OCI-LY1 (cell line): ENCODE measurements at regions not wholly inside any gene's neighbourhood (a gene's known extent, or its start where the extent isn't known, plus 50 kb on each side); places are given as distances from the start of the nearest gene placed in this dataset.

ENCODE experiments used
- H2AFZ ChIP-seq: fragments of 200-600 bp; sonication (generic), shearing (Covaris generic); 2 replicates; pipeline ENCODE4 v1.6.0; 2014; ENCODE audit warnings: antibody characterized with exemption, mild to moderate bottlenecking, low read length
- H3F3A ChIP-seq: fragments of 200-600 bp; sonication (generic), shearing (Covaris generic); 2 replicates; pipeline ENCODE4 v1.6.0; 2014; ENCODE audit warnings: mild to moderate bottlenecking, antibody characterized with exemption, low read length, moderate library complexity; ENCODE audit not compliant: insufficient read depth
- H3K27ac ChIP-seq: fragments of 200-600 bp; sonication (generic); 2 replicates; pipeline ENCODE4 v1.5.1; 2014; ENCODE audit warnings: low read length, mixed run types, mild to moderate bottlenecking, low read depth; ENCODE audit not compliant: poor library complexity, severe bottlenecking
- H3K27me3 ChIP-seq: fragments of 200-600 bp; sonication (generic); 2 replicates; pipeline ENCODE4 v1.6.0; 2014; ENCODE audit warnings: antibody characterized with exemption, mild to moderate bottlenecking, low read length, moderate library complexity; ENCODE audit not compliant: insufficient read depth
- H3K36me3 ChIP-seq: fragments of 200-600 bp; sonication (generic); 2 replicates; pipeline ENCODE4 v1.6.1; 2014; ENCODE audit warnings: mild to moderate bottlenecking, antibody characterized with exemption, low read length, moderate library complexity, mixed read lengths; ENCODE audit not compliant: insufficient read depth
- H3K4me1 ChIP-seq: fragments of 200-600 bp; sonication (generic); 2 replicates; pipeline ENCODE4 v1.5.1; 2014; ENCODE audit warnings: mild to moderate bottlenecking, low read length, moderate library complexity; ENCODE audit not compliant: insufficient read depth, severe bottlenecking
- H3K4me2 ChIP-seq: fragments of 200-600 bp; sonication (generic), shearing (Covaris generic); 2 replicates; pipeline ENCODE4 v1.6.1; 2014; ENCODE audit warnings: low read length
- H3K4me3 ChIP-seq: fragments of 200-600 bp; sonication (generic); 2 replicates; pipeline ENCODE4 v1.5.1; 2014; ENCODE audit warnings: low read length, low read depth, mild to moderate bottlenecking, mixed read lengths; ENCODE audit not compliant: poor library complexity, severe bottlenecking
- H3K79me2 ChIP-seq: fragments of 200-600 bp; shearing (Covaris generic); 2 replicates; pipeline ENCODE4 v1.6.1; 2016; ENCODE audit warnings: mixed run types, low read length, mixed read lengths; ENCODE audit not compliant: insufficient read depth
- H3K9ac ChIP-seq: fragments of 200-600 bp; sonication (generic), shearing (Covaris generic); 2 replicates; pipeline ENCODE4 v1.6.1; 2014; ENCODE audit warnings: mild to moderate bottlenecking, low read length, mixed read lengths
- H3K9me2 ChIP-seq: fragments of 200-600 bp; sonication (generic), shearing (Covaris generic); 2 replicates; pipeline ENCODE4 v1.6.1; 2014; ENCODE audit warnings: low read depth, mild to moderate bottlenecking, low read length, mixed read lengths
- H3K9me3 ChIP-seq: fragments of 200-600 bp; shearing (Covaris generic); 2 replicates; pipeline ENCODE4 v1.6.1; 2014; ENCODE audit warnings: low read length, mixed read lengths
- H4K20me1 ChIP-seq: fragments of 200-600 bp; sonication (generic), shearing (Covaris generic); 2 replicates; pipeline ENCODE4 v1.6.0; 2016; ENCODE audit warnings: mild to moderate bottlenecking, low read length; ENCODE audit not compliant: insufficient read depth
- EZH2 ChIP-seq: fragments of 200-600 bp; sonication (generic), shearing (Covaris generic); IDR thresholded peaks from 2 replicates; pipeline ENCODE4 v1.8.0; 2017; ENCODE audit warnings: borderline replicate concordance, mixed run types, mild to moderate bottlenecking, antibody characterized with exemption, low read length, moderate library complexity, mixed read lengths
- TF ChIP-seq, protein P1 (sequence below): fragments of 200-600 bp; sonication (generic), shearing (Covaris generic); IDR thresholded peaks from 2 replicates; pipeline ENCODE4 v1.5.1; 2017; ENCODE audit warnings: mild to moderate bottlenecking, antibody characterized with exemption, low read length, moderate library complexity, mixed read lengths

DNA sequence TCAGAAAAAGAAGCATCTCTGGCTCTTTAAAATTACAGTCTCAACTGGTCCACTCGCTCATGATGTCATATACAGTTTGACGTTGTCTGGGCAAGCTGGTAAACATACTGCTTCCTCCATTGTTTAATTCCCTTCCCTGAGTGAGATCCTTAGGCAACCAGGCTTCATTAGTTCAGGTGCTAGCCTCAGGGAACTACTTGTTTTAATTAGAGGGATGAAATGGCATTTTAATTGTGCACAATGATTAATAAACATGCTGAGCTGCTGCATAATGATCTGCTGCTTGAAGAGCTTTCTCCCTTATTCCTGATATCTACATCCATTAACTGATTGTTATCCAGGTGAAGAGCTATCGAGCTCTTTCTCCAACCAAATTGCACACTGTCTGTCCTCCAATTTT is 195.6 kb upstream of the ETAA1 start:
- Histone ChIP-seq H2AFZ (no peak overlapping the region), H3K9me3 (no peaks in the 10 kb centered on the region), H3K36me3 (no peaks in the 10 kb centered on the region), H3F3A (no peaks in the 10 kb centered on the region), H3K9me2 (no peaks in the 10 kb centered on the region), H4K20me1 (no peaks in the 10 kb centered on the region), H3K9ac (no peak overlapping the region), H3K27me3 (no peaks in the 10 kb centered on the region), H3K4me2 (no peak overlapping the region), H3K4me1 (no peaks in the 10 kb centered on the region), H3K79me2 (no peaks in the 10 kb centered on the region), H3K4me3 (no peak overlapping the region), H3K27ac (no peak overlapping the region)
- no peak for TF ChIP-seq EZH2
- TF ChIP-seq, protein P1, sequence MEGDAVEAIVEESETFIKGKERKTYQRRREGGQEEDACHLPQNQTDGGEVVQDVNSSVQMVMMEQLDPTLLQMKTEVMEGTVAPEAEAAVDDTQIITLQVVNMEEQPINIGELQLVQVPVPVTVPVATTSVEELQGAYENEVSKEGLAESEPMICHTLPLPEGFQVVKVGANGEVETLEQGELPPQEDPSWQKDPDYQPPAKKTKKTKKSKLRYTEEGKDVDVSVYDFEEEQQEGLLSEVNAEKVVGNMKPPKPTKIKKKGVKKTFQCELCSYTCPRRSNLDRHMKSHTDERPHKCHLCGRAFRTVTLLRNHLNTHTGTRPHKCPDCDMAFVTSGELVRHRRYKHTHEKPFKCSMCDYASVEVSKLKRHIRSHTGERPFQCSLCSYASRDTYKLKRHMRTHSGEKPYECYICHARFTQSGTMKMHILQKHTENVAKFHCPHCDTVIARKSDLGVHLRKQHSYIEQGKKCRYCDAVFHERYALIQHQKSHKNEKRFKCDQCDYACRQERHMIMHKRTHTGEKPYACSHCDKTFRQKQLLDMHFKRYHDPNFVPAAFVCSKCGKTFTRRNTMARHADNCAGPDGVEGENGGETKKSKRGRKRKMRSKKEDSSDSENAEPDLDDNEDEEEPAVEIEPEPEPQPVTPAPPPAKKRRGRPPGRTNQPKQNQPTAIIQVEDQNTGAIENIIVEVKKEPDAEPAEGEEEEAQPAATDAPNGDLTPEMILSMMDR: no peak

GRCh38 chr2:67204349-67204748 is 192.8 kb upstream of the ETAA1 start:
- Histone ChIP-seq H3K79me2 (no peaks in the 10 kb centered on the region), H3K9me3 (no peaks in the 10 kb centered on the region), H3K27ac (no peak overlapping the region), H3K9ac (no peak overlapping the region), H4K20me1 (no peaks in the 10 kb centered on the region), H3K36me3 (no peaks in the 10 kb centered on the region), H2AFZ (no peak overlapping the region), H3F3A (no peaks in the 10 kb centered on the region), H3K4me1 (no peaks in the 10 kb centered on the region), H3K27me3 (no peaks in the 10 kb centered on the region), H3K9me2 (no peaks in the 10 kb centered on the region), H3K4me2 (no peak overlapping the region), H3K4me3 (no peak overlapping the region)
- no peak for TF ChIP-seq EZH2
- TF ChIP-seq, protein P1: no peak

DNA sequence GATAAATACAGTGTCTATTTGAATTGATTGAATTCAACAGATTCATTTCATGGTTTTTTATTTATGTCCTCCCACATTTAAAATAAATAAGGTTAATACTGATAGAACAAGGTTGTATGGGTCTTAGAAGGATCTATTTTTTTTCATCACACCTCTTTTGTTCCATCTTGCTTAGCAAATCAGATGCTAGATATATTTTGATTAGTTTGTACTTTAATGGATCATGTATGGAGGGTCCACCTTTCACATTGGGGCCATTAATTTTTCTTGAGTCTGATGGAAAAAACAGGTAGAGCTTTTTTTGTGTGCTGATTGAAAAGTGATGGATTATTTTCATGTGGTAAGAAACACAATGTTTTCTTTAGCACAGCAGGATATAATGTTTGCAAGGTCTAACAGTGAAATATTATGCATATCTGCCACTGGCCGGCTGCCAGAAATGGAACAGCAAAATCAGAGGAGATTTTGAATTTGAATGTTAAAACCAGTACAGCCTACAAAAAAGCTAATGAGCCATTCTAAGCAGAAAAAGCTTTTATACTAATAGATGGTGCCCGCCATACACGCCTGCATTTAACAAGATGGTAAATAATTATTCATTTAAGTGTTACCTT is 188.1 kb upstream of the ETAA1 start:
- TF ChIP-seq, protein P1: no peak
- TF ChIP-seq EZH2: no peak
- no peaks in the 10 kb centered on the region for H3F3A ChIP-seq
- H3K4me1 ChIP-seq: no peaks in the 10 kb centered on the region
- no peaks in the 10 kb centered on the region for H3K9me2 ChIP-seq
- no peaks in the 10 kb centered on the region for H3K9me3 ChIP-seq
- no peaks in the 10 kb centered on the region for H4K20me1 ChIP-seq
- H3K36me3 ChIP-seq: no peaks in the 10 kb centered on the region
- H3K4me3 ChIP-seq: no peak overlapping the region
- no peak overlapping the region for H3K9ac ChIP-seq
- H3K27me3 ChIP-seq: no peaks in the 10 kb centered on the region
- no peaks in the 10 kb centered on the region for H3K79me2 ChIP-seq
- no peak overlapping the region for H3K4me2 ChIP-seq
- H2AFZ ChIP-seq: no peak overlapping the region
- no peak overlapping the region for H3K27ac ChIP-seq
